ENCODE measurements at regions not wholly inside any gene's neighbourhood (a gene's known extent, or its start where the extent isn't known, plus 50 kb on each side); places are given as distances from the start of the nearest gene placed in this dataset.

DNA sequence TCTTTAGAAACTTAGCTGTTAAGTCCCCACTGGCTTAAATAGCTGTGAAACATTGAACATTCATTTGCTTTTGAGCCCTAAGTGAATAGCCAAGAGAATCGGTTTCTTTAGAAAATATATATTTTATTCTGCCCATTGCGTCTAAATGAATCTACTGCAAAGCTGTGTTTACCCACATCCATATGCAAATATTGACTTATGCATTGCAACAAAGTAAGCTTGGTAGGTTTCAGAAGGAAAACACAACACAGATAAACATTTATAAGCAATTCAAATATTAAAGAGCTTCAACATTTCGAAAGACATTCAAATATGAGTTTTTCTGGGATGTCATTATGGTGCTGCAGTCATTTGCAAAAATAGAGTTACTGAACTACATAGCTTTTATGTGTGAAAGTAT, 257.3 kb downstream of the SH2D4B start:
- H3K9me3 ChIP-seq (ENCODE audit: insufficient read depth, low read depth) = no peaks in the 10 kb centered on the region
- no TSS peak for BruUV-seq (replicated peaks)
- intact Hi-C loops (cut with micrococcal nuclease; ENCODE audit: unreplicated experiment) = no loop called here

DNA sequence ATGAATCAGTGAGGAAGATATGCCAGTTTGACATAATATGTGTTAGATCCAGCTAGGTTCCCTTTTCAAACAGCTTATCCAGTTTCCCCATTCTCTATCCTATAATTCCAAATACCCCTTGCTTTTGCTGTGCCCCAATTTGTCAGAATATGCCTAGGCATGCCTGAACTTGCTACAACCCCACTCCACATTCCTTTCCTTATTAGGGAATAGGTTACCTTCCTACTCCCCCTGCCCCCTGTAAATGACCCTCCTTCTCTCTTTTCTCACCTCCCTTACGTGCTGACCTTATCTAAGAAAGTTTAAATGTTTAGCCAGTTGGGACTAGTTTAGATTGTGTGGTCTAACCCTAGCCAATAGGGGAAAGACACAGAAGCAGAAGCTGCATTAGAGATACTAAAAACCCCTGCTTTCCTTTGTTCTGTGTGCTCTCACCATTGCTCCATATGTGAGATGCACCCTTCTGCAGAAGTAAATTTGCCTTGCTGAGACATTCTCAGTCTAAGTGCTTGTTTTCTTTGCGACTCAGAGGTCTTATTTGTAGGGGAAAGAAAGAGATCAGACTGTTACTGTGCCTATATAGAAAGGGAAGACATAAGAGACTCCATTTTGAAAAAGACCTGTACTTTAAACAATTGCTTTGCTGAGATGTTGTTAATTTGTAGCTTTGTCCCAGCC, 267.8 kb downstream of the SH2D4B start:
- intact Hi-C loops (cut with micrococcal nuclease; ENCODE audit: unreplicated experiment) = no loop called here
- no peak for DNase-seq
- Histone ChIP-seq H3K4me1 (replicated peaks; ENCODE audit: insufficient read depth) (no peaks in the 10 kb centered on the region), H3K79me2 (ENCODE audit: low read depth) (no peaks in the 10 kb centered on the region), H3K4me3 (no peak overlapping the region), H3K27ac (no peak overlapping the region), H3K36me3 (ENCODE audit: low read depth) (no peaks in the 10 kb centered on the region), H3F3A (ENCODE audit: insufficient read depth, low read depth) (no peaks in the 10 kb centered on the region), H2AFZ (no peak overlapping the region), H3K4me2 (no peak overlapping the region), H3K9me3 (ENCODE audit: insufficient read depth, low read depth) (no peaks in the 10 kb centered on the region), H4K20me1 (ENCODE audit: insufficient read depth) (no peaks in the 10 kb centered on the region), H3K27me3 (ENCODE audit: insufficient read depth, low read depth) (peaks cover 42% of the 10 kb centered on the region), H3K9me2 (ENCODE audit: insufficient read depth) (no peaks in the 10 kb centered on the region)
- no TSS peak for BruUV-seq (replicated peaks)
- ChIA-PET POLR2A (ENCODE audit: unreplicated experiment) (no interaction called here), CTCF (no interaction called here)
- TF ChIP-seq EZH2 (IDR thresholded peaks at IDR 0.05; ENCODE audit: low read depth) = no peak
- no peak for TF ChIP-seq CTCF (conservative IDR thresholded peaks at IDR 0.05)

More for the DNA sequence above, 257.3 kb downstream of the SH2D4B start:
- no peaks in the 10 kb centered on the region for H3K4me1 ChIP-seq (replicated peaks; ENCODE audit: insufficient read depth)
- no peaks in the 10 kb centered on the region for H3K79me2 ChIP-seq (ENCODE audit: low read depth)
- H3K4me2 ChIP-seq = no peak overlapping the region
- POLR2A ChIA-PET (ENCODE audit: unreplicated experiment) = no interaction called here
- no peak overlapping the region for H3K4me3 ChIP-seq
- no peaks in the 10 kb centered on the region for H3K36me3 ChIP-seq (ENCODE audit: low read depth)
- no peaks in the 10 kb centered on the region for H3F3A ChIP-seq (ENCODE audit: insufficient read depth, low read depth)
- H4K20me1 ChIP-seq (ENCODE audit: insufficient read depth) = no peaks in the 10 kb centered on the region
- H3K27ac ChIP-seq = no peak overlapping the region
- H2AFZ ChIP-seq = no peak overlapping the region
- no peak for DNase-seq
- no peak for TF ChIP-seq EZH2 (IDR thresholded peaks at IDR 0.05; ENCODE audit: low read depth)
- TF ChIP-seq CTCF (conservative IDR thresholded peaks at IDR 0.05) = no peak
- H3K9me2 ChIP-seq (ENCODE audit: insufficient read depth) = no peaks in the 10 kb centered on the region
- CTCF ChIA-PET = no interaction called here
- 0 out of 2 replicates have a peak, but pooled peaks cover 8% of the 10 kb centered on the region for H3K27me3 ChIP-seq (ENCODE audit: insufficient read depth, low read depth)

GRCh38 chr10:80814147-80814652, 276.5 kb downstream of the SH2D4B start:
- Histone ChIP-seq H3K9me3 (ENCODE audit: insufficient read depth, low read depth) (no peaks in the 10 kb centered on the region), H3K36me3 (ENCODE audit: low read depth) (no peaks in the 10 kb centered on the region), H3F3A (ENCODE audit: insufficient read depth, low read depth) (no peaks in the 10 kb centered on the region), H3K4me2 (no peak overlapping the region), H2AFZ (peak overlapping the region; percentile 25; the same call in 1 of the 2 replicates), H3K79me2 (ENCODE audit: low read depth) (no peaks in the 10 kb centered on the region), H3K27ac (no peak overlapping the region), H3K27me3 (ENCODE audit: insufficient read depth, low read depth) (peaks cover 50% of the 10 kb centered on the region), H3K4me1 (replicated peaks; ENCODE audit: insufficient read depth) (no peaks in the 10 kb centered on the region), H3K9me2 (ENCODE audit: insufficient read depth) (no peaks in the 10 kb centered on the region), H3K4me3 (no peak overlapping the region), H4K20me1 (ENCODE audit: insufficient read depth) (no peaks in the 10 kb centered on the region)
- intact Hi-C loops (cut with micrococcal nuclease; ENCODE audit: unreplicated experiment) = no loop called here
- POLR2A ChIA-PET (ENCODE audit: unreplicated experiment) = no interaction called here
- CTCF ChIA-PET = no interaction called here
- no TSS peak for BruUV-seq (replicated peaks)
- no peak for TF ChIP-seq CTCF (conservative IDR thresholded peaks at IDR 0.05)
- TF ChIP-seq EZH2 (IDR thresholded peaks at IDR 0.05; ENCODE audit: low read depth) = no peak
- no peak for DNase-seq
